GM19324 (cell line): ENCODE measurements at regions not wholly inside any gene's neighbourhood (a gene's known extent, or its start where the extent isn't known, plus 50 kb on each side); places are given as distances from the start of the nearest gene placed in this dataset.

ENCODE experiments used
- ATAC-seq: cut with Tn5 transposase; IDR thresholded peaks from one replicate; pipeline ENCODE4 v1.9.1; 2021; ENCODE audit warnings: mild to moderate bottlenecking, moderate library complexity; ENCODE audit not compliant: unreplicated experiment, low FRiP score

- no peak for ATAC-seq
These were observed 1538.5 kb upstream of the CDH6 start for GRCh38 chr5:29654954-29655353.

GRCh38 chr5:29649321-29649720, 1544.2 kb upstream of the CDH6 start:
- no peak for ATAC-seq

- no peak for ATAC-seq
These were observed 1550.9 kb upstream of the CDH6 start for GRCh38 chr5:29642601-29643000.

GRCh38 chr5:29614206-29614605, 1579.3 kb upstream of the CDH6 start:
- no peak for ATAC-seq

- no peak for ATAC-seq
These were observed 1605.2 kb upstream of the CDH6 start for GRCh38 chr5:29588236-29588635.

GRCh38 chr5:29587832-29588231, 1605.7 kb upstream of the CDH6 start:
- no peak for ATAC-seq

GRCh38 chr5:29568028-29568427, 1625.5 kb upstream of the CDH6 start:
- ATAC-seq: no peak

GRCh38 chr5:29561564-29561963, 1631.9 kb upstream of the CDH6 start:
- no peak for ATAC-seq

GRCh38 chr5:29550523-29550922, 1643.0 kb upstream of the CDH6 start:
- no peak for ATAC-seq

- no peak for ATAC-seq
These were observed 1645.2 kb upstream of the CDH6 start for GRCh38 chr5:29548262-29548661.

- no peak for ATAC-seq
These were observed 1646.1 kb upstream of the CDH6 start for GRCh38 chr5:29547236-29547865.

- ATAC-seq: no peak
These were observed 1650.0 kb upstream of the CDH6 start for GRCh38 chr5:29543501-29543900.

GRCh38 chr5:29524227-29524626, 1669.3 kb upstream of the CDH6 start:
- no peak for ATAC-seq

- no peak for ATAC-seq
These were observed 1675.3 kb upstream of the CDH6 start for GRCh38 chr5:29518176-29518575.

GRCh38 chr5:29516224-29516623, 1677.3 kb upstream of the CDH6 start:
- no peak for ATAC-seq

- no peak for ATAC-seq
These were observed 1685.4 kb upstream of the CDH6 start for GRCh38 chr5:29508131-29508530.

- ATAC-seq: no peak
These were observed 1689.1 kb upstream of the CDH6 start for GRCh38 chr5:29504411-29504810.

GRCh38 chr5:29498860-29499259, 1694.6 kb upstream of the CDH6 start:
- ATAC-seq: no peak

GRCh38 chr5:29498412-29498811, 1695.1 kb upstream of the CDH6 start:
- no peak for ATAC-seq

- ATAC-seq: no peak
These were observed 1708.2 kb upstream of the CDH6 start for GRCh38 chr5:29485333-29485732.

- no peak for ATAC-seq
These were observed 1723.9 kb upstream of the CDH6 start for GRCh38 chr5:29469581-29469980.

- no peak for ATAC-seq
These were observed 1731.2 kb upstream of the CDH6 start for GRCh38 chr5:29462241-29462640.

GRCh38 chr5:29460971-29461559, 1732.4 kb upstream of the CDH6 start:
- ATAC-seq: no peak
